PC-3 (cell line): ENCODE measurements at regions not wholly inside any gene's neighbourhood (a gene's known extent, or its start where the extent isn't known, plus 50 kb on each side); places are given as distances from the start of the nearest gene placed in this dataset.

Experiments used
- ATAC-seq: fragments of 200-7000 bp; cut with Tn5 transposase; 2 replicates; pipeline ENCODE4 v1.9.1; 2020; ENCODE audit warnings: mild to moderate bottlenecking, moderate library complexity
- BruUV-seq: library from RNA; stranded (reverse); fragments of 400-500 nt; replicated peaks from 2 replicates; lab custom pipeline; 2021; lab: Mats Ljungman, UMichigan
- CTCF ChIA-PET: fragments of 300-600 bp; sonication (Branson Sonifier 250); formaldehyde crosslinking; loops from one replicate; lab custom pipeline; 2022; ENCODE audit warnings: antibody characterized with exemption; lab: Charles Lee
- POLR2A ChIA-PET: fragments of 300-600 bp; sonication (Branson Sonifier 250); formaldehyde crosslinking; loops from one replicate; lab custom pipeline; 2022; ENCODE audit warnings: antibody characterized with exemption; ENCODE audit not compliant: unreplicated experiment; lab: Charles Lee
- DNase-seq: peaks from one replicate; pipeline ENCODE4 v3.0.0-alpha.2; 2015
- H2AFZ ChIP-seq: fragments of 300-600 bp; sonication (generic); 2 replicates; pipeline ENCODE4 v1.6.0; 2016; ENCODE audit warnings: antibody characterized with exemption, low read length
- H3F3A ChIP-seq: fragments of 300-600 bp; sonication (generic); one replicate; pipeline ENCODE4 v1.6.0; 2017; ENCODE audit warnings: antibody characterized with exemption, low read length, control low read depth, mild to moderate bottlenecking; ENCODE audit not compliant: unreplicated experiment
- H3K27ac ChIP-seq: fragments of 300-600 bp; sonication (generic); 2 replicates; pipeline ENCODE4 v1.5.1; 2016; ENCODE audit warnings: mild to moderate bottlenecking, low read length
- H3K27me3 ChIP-seq: fragments of 300-600 bp; sonication (generic); 2 replicates; pipeline ENCODE4 v1.6.1; 2016; ENCODE audit warnings: low read length, mixed read lengths
- H3K36me3 ChIP-seq: fragments of 300-600 bp; sonication (generic); 2 replicates; pipeline ENCODE4 v1.6.1; 2016; ENCODE audit warnings: low read depth, mixed run types, low read length, mixed read lengths
- H3K4me1 ChIP-seq: fragments of 300-600 bp; sonication (generic); 2 replicates; pipeline ENCODE4 v1.5.1; 2016; ENCODE audit warnings: low read length; ENCODE audit not compliant: insufficient read depth
- H3K4me2 ChIP-seq: fragments of 300-600 bp; sonication (generic); 2 replicates; pipeline ENCODE4 v1.6.0; 2016; ENCODE audit warnings: low read length
- H3K4me3 ChIP-seq: fragments of 300-600 bp; sonication (generic); 2 replicates; pipeline ENCODE4 v1.5.1; 2016; ENCODE audit warnings: mild to moderate bottlenecking, low read length, mixed read lengths
- H3K79me2 ChIP-seq: fragments of 300-600 bp; sonication (generic); 2 replicates; pipeline ENCODE4 v1.6.1; 2017; ENCODE audit warnings: low read length, mixed read lengths
- H3K9ac ChIP-seq: fragments of 300-600 bp; sonication (generic); 2 replicates; pipeline ENCODE4 v1.6.0; 2016; ENCODE audit warnings: mild to moderate bottlenecking, low read length
- H3K9me2 ChIP-seq: fragments of 300-600 bp; sonication (generic); replicated peaks from 2 replicates; pipeline ENCODE4 v1.6.1; 2016; ENCODE audit warnings: mixed run types, low read length, mixed read lengths
- H3K9me3 ChIP-seq: fragments of 300-600 bp; sonication (generic); 2 replicates; pipeline ENCODE4 v1.6.1; 2016; ENCODE audit warnings: low read length, mixed read lengths
- H4K20me1 ChIP-seq: fragments of 300-600 bp; sonication (generic); 2 replicates; pipeline ENCODE4 v1.6.1; 2016; ENCODE audit warnings: low read length, mixed read lengths
- CTCF ChIP-seq: fragments of 300-600 bp; sonication (generic); conservative IDR thresholded peaks from 2 replicates; pipeline ENCODE4 v1.5.1; 2017; ENCODE audit warnings: antibody characterized with exemption, low read depth, mild to moderate bottlenecking, low read length
- EZH2 ChIP-seq: fragments of 300-600 bp; sonication (generic); IDR thresholded peaks from one replicate; pipeline ENCODE4 v1.6.1; 2017; ENCODE audit warnings: antibody characterized with exemption, mild to moderate bottlenecking, low read length; ENCODE audit not compliant: unreplicated experiment
- EZH2phosphoT487 ChIP-seq: fragments of 300-600 bp; sonication (generic); IDR thresholded peaks from 2 replicates; pipeline ENCODE4 v1.6.1; 2018; ENCODE audit warnings: mild to moderate bottlenecking, antibody characterized with exemption, low read length, borderline replicate concordance
- intact Hi-C: fragments of 100-400 bp; cut with micrococcal nuclease; formaldehyde crosslinking; loops from 2 replicates; pipeline ENCODE4 v1.9.0; 2023

- CTCF ChIA-PET = no interaction called here
- DNase-seq (peak; percentile 76), ATAC-seq (peak; percentile 89)
- Histone ChIP-seq H3K4me1 (peaks cover 32% of the 10 kb centered on the region), H3K4me2 (peak overlapping the region; percentile 62), H2AFZ (no peak overlapping the region), H3K79me2 (no peaks in the 10 kb centered on the region), H3F3A (no peaks in the 10 kb centered on the region), H3K27me3 (no peaks in the 10 kb centered on the region), H4K20me1 (no peaks in the 10 kb centered on the region), H3K36me3 (no peaks in the 10 kb centered on the region), H3K27ac (peak overlapping the region; percentile 60), H3K9me3 (no peaks in the 10 kb centered on the region), H3K9me2 (no peaks in the 10 kb centered on the region), H3K9ac (no peak overlapping the region), H3K4me3 (peak overlapping the region; percentile 40; the same call in 1 of the 2 replicates)
- TF ChIP-seq EZH2phosphoT487 (no peak), CTCF (no peak), EZH2 (no peak)
- POLR2A ChIA-PET = no interaction called here
- intact Hi-C loops = loop anchor here (1.0 to 10.0 kb wide), 2 partner anchors 240 to 353 kb away; no protein-coding TSS in a partner anchor
- no TSS peak for BruUV-seq
Observed at GRCh38 chr9:29637471-29638237, 2064.4 kb upstream of the C9orf72 start.

- ATAC-seq (peak; percentile 53), DNase-seq (peak; percentile 66)
- Histone ChIP-seq H3K9me3 (no peaks in the 10 kb centered on the region), H3K4me1 (peaks cover 32% of the 10 kb centered on the region), H3K36me3 (no peaks in the 10 kb centered on the region), H3F3A (no peaks in the 10 kb centered on the region), H2AFZ (no peak overlapping the region), H3K9me2 (no peaks in the 10 kb centered on the region), H3K9ac (no peak overlapping the region), H4K20me1 (no peaks in the 10 kb centered on the region), H3K4me2 (peak overlapping the region; percentile 31; the same call in 1 of the 2 replicates), H3K27ac (peak overlapping the region; percentile 22; the same call in 1 of the 2 replicates), H3K79me2 (no peaks in the 10 kb centered on the region), H3K27me3 (no peaks in the 10 kb centered on the region), H3K4me3 (no peak overlapping the region)
- ChIA-PET POLR2A (interaction anchor here (0.5 to 0.6 kb wide), 3 partner anchors 11 to 236 kb away, joined by 3 to 9 read pairs (median 5); no protein-coding TSS in a partner anchor), CTCF (no interaction called here)
- BruUV-seq = no TSS peak
- TF ChIP-seq CTCF (no peak), EZH2 (no peak), EZH2phosphoT487 (no peak)
- intact Hi-C loops = no loop called here
Observed at GRCh38 chr9:29640507-29640906, 2067.2 kb upstream of the C9orf72 start.

GRCh38 chr9:29644514-29644913 is 2071.2 kb upstream of the C9orf72 start:
- CTCF ChIA-PET = no interaction called here
- H3K4me1 ChIP-seq = peaks cover 11% of the 10 kb centered on the region
- H3F3A ChIP-seq = no peaks in the 10 kb centered on the region
- no peak overlapping the region for H3K9ac ChIP-seq
- DNase-seq (no peak), ATAC-seq (no peak)
- POLR2A ChIA-PET = no interaction called here
- H3K9me3 ChIP-seq = no peaks in the 10 kb centered on the region
- intact Hi-C loops = no loop called here
- BruUV-seq = no TSS peak
- no peak overlapping the region for H3K4me2 ChIP-seq
- H3K27ac ChIP-seq = no peak overlapping the region
- no peaks in the 10 kb centered on the region for H3K9me2 ChIP-seq
- no peaks in the 10 kb centered on the region for H3K36me3 ChIP-seq
- no peaks in the 10 kb centered on the region for H3K27me3 ChIP-seq
- TF ChIP-seq EZH2 (no peak), CTCF (no peak), EZH2phosphoT487 (no peak)
- H4K20me1 ChIP-seq = no peaks in the 10 kb centered on the region
- no peaks in the 10 kb centered on the region for H3K79me2 ChIP-seq
- H3K4me3 ChIP-seq = no peak overlapping the region
- H2AFZ ChIP-seq = no peak overlapping the region
